ENCODE measurements at regions not wholly inside any gene's neighbourhood (a gene's known extent, or its start where the extent isn't known, plus 50 kb on each side); places are given as distances from the start of the nearest gene placed in this dataset.

DNA sequence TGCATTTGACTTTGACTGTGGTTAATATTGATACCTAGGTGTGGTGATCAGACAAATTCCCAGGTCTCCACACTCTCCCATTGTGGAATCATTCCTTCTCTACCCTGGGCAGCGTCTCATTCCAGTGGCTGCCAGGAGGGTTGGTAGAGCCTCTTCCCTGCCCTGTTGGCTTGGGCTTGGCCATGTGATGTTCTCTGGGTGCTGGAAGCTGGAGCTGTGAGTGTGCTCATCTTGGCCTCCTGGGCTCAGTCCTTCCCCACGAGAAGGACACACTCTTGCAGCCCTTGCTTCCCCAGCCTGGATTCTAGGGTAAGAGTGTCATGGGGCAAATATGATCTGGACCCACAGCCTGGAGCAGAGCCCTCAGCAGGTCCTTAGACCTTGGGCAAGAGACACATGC, 167.2 kb upstream of the IRX4 start:
- DNase-seq (ENCODE audit: low spot score) = no peak
- in situ Hi-C loops (cut with MboI; ENCODE audit: low pct_unique_long_range_greater_than_20kb, low sequenced_read_pairs, unreplicated experiment) = no loop called here
- TF ChIP-seq CTCF (IDR thresholded peaks at IDR 0.05; ENCODE audit: extremely low read depth, insufficient read depth, missing control alignments) = no peak

GRCh38 chr5:2048664-2049063, 165.9 kb upstream of the IRX4 start:
- in situ Hi-C loops (cut with MboI; ENCODE audit: low pct_unique_long_range_greater_than_20kb, low sequenced_read_pairs, unreplicated experiment) = no loop called here
- TF ChIP-seq CTCF (IDR thresholded peaks at IDR 0.05; ENCODE audit: extremely low read depth, insufficient read depth, missing control alignments) = no peak
- DNase-seq (ENCODE audit: low spot score) = no peak

DNA sequence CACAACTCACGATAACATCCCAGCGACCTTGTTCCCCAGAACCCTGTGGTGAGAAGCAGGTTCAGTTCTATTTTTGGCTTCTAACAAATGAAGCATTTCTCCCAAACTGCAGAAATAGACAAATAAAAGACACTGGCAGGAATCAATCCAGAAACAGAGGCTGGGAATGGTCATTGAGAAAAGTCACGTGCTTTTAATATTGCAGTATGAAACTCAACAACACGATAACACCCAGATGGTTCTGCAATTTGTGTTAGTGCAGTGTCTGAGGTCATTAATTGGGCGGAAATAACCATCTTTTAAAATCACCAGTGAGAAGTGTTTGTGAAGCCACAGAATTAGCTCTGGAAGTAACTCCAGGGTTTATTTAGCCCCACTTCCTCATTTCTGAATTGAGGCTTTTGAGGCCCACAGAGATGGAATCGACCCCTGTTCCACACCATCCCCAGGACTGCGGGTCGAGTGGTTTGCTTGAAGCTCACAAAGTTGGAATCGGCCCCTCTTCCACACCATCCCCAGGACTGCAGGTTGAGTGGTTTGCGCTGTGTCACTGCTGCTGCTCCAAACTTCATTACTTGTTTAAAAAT, 164.7 kb upstream of the IRX4 start:
- no peak for DNase-seq (ENCODE audit: low spot score)
- TF ChIP-seq CTCF (IDR thresholded peaks at IDR 0.05; ENCODE audit: extremely low read depth, insufficient read depth, missing control alignments) = no peak
- in situ Hi-C loops (cut with MboI; ENCODE audit: low pct_unique_long_range_greater_than_20kb, low sequenced_read_pairs, unreplicated experiment) = no loop called here

GRCh38 chr5:2044041-2044440, 161.3 kb upstream of the IRX4 start:
- TF ChIP-seq CTCF (IDR thresholded peaks at IDR 0.05; ENCODE audit: extremely low read depth, insufficient read depth, missing control alignments) = no peak
- DNase-seq (ENCODE audit: low spot score) = no peak
- in situ Hi-C loops (cut with MboI; ENCODE audit: low pct_unique_long_range_greater_than_20kb, low sequenced_read_pairs, unreplicated experiment) = no loop called here

DNA sequence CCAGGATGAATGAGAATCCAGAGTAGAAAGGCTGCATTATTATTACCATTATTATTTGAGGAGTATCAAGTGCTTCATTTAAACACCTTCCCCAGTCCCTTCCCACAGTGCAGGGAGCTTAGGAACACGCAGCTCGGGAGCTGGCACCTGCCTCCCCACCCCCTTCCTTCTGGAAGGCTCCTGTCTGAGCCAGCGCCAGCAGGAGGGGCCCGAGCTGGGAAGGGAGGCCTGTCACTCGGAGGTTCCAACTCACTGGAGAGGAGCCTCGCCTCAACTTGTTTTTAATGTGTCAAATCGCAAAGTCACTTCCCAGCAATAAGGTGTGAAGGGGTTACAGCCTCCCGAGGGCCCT, 156.4 kb upstream of the IRX4 start:
- no peak for DNase-seq (ENCODE audit: low spot score)
- in situ Hi-C loops (cut with MboI; ENCODE audit: low pct_unique_long_range_greater_than_20kb, low sequenced_read_pairs, unreplicated experiment) = no loop called here
- TF ChIP-seq CTCF (IDR thresholded peaks at IDR 0.05; ENCODE audit: extremely low read depth, insufficient read depth, missing control alignments) = no peak

- in situ Hi-C loops (cut with MboI; ENCODE audit: low pct_unique_long_range_greater_than_20kb, low sequenced_read_pairs, unreplicated experiment) = no loop called here
- TF ChIP-seq CTCF (IDR thresholded peaks at IDR 0.05; ENCODE audit: extremely low read depth, insufficient read depth, missing control alignments) = peak; percentile 93
- peak; percentile 93 for DNase-seq (ENCODE audit: low spot score)
These were observed 155.8 kb upstream of the IRX4 start for GRCh38 chr5:2038321-2039179.

Measured in GM13977 (cell line).